GM12892 (cell line): ENCODE measurements at regions not wholly inside any gene's neighbourhood (a gene's known extent, or its start where the extent isn't known, plus 50 kb on each side); places are given as distances from the start of the nearest gene placed in this dataset.

Experiments
- POLR2A ChIP-seq: IDR thresholded peaks from 2 replicates; pipeline ENCODE4 v1.6.1; 2011; ENCODE audit warnings: low read depth, low read length, control low read depth
- TAF1 ChIP-seq: IDR thresholded peaks from 2 replicates; pipeline ENCODE4 v1.6.1; 2011; ENCODE audit warnings: low read depth, mild to moderate bottlenecking, control low read depth, low read length, borderline replicate concordance

GRCh38 chr11:123261345-123262106, 66.5 kb upstream of the CLMP start:
- TF ChIP-seq POLR2A (no peak), TAF1 (no peak)
